ENCODE measurements at regions not wholly inside any gene's neighbourhood (a gene's known extent, or its start where the extent isn't known, plus 50 kb on each side); places are given as distances from the start of the nearest gene placed in this dataset.

DNA sequence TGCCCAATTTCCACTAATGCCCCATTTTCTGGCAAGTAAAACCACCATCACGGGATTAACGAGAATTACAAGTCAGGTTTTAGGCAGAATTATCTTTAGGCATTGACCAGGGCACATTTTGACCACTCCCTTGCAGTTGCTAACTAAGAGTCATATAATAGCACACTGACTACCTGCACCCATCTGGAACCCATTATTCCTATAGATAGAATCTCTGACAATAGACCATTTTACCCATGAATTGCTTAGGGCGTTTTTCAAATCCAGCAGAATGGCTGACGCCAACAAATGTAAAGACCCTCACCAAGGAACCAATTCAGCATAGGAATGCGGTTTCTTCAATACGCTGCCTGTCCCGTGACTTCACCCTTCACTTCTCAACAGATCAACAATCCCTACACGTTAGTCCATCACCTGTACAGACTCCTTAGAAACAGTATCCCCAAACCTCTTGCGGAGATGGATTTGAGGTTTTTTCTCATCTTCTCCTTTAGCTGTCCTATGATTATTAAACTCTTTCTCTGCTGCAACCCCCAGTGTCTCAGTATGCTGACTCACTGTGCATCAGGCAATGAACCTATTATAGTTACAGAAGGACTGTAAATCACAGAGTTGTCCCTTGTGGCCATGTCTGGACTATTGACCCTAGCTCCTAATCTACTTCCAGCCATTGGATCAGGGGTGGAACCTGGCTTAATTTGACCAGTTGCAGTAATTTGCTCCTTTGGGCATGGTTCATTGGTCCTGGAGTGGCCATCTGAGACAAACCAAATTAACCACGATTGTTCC, 177.3 kb upstream of the PLXNC1 start:
- ATAC-seq (no peak), FAIRE-seq (no peak), DNase-seq (no peak)
- Histone ChIP-seq H3K9me3 (no peaks in the 10 kb centered on the region), H3K4me1 (no peaks in the 10 kb centered on the region), H3K27ac (no peak overlapping the region), H3K27me3 (no peaks in the 10 kb centered on the region), H3K4me3 (no peak overlapping the region), H3K36me3 (no peaks in the 10 kb centered on the region)
- WGBS, 2 donors = 80 to 81% methylated on average over 10 of the region's 10 CpGs
- TF ChIP-seq, protein P1, sequence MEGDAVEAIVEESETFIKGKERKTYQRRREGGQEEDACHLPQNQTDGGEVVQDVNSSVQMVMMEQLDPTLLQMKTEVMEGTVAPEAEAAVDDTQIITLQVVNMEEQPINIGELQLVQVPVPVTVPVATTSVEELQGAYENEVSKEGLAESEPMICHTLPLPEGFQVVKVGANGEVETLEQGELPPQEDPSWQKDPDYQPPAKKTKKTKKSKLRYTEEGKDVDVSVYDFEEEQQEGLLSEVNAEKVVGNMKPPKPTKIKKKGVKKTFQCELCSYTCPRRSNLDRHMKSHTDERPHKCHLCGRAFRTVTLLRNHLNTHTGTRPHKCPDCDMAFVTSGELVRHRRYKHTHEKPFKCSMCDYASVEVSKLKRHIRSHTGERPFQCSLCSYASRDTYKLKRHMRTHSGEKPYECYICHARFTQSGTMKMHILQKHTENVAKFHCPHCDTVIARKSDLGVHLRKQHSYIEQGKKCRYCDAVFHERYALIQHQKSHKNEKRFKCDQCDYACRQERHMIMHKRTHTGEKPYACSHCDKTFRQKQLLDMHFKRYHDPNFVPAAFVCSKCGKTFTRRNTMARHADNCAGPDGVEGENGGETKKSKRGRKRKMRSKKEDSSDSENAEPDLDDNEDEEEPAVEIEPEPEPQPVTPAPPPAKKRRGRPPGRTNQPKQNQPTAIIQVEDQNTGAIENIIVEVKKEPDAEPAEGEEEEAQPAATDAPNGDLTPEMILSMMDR (IDR thresholded peaks at IDR 0.05) = no peak
- intact Hi-C loops (cut with DNase I) = no loop called here

DNA sequence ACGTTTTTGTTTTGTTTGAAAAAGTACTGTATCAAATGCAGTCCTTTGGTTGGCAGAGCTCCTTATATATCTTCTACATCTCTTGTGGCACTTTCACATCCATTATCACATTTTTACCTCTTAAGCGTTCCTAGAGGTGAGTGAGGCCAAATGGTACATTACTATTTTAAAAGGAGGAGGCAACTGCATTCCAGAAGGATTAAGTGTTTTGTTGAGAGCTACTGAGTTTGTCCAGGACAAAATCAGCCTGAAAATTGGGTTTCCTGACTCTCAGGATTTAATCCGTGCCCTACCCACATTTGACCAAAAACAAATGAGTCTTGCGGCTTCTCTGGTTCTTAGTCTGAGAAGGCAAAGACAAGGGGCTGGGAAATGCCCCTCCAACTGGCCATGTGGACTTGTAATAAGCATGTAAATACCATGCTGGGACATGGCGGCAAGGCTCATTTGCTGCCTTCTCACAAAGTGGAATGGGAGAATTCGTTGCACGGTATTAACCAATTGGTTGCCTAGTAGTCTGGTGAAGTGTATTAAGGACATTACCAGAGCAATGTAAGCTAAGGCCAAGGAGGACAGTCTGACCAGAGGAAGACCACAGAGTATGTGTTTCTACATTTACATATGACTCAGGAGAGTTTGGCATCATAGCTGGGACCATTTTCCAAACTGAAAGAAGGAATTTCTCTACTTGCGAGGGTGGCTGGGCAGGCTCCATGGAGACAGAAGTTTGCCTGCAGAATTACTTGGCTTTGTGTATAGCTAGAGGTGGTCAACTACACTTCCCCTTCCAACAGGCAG, 175.8 kb upstream of the PLXNC1 start:
- H3K36me3 ChIP-seq = no peaks in the 10 kb centered on the region
- no peak overlapping the region for H3K4me3 ChIP-seq
- H3K27me3 ChIP-seq = no peaks in the 10 kb centered on the region
- ATAC-seq = peak in 1 of 4 donors; percentile 27
- TF ChIP-seq, protein P1 (IDR thresholded peaks at IDR 0.05) = no peak
- H3K4me1 ChIP-seq = no peaks in the 10 kb centered on the region
- no peak for DNase-seq
- 75 to 81% methylated on average over 8 of the region's 8 CpGs for WGBS, 2 donors
- no peak overlapping the region for H3K27ac ChIP-seq
- no peaks in the 10 kb centered on the region for H3K9me3 ChIP-seq
- intact Hi-C loops (cut with DNase I) = no loop called here
- no peak for FAIRE-seq

DNA sequence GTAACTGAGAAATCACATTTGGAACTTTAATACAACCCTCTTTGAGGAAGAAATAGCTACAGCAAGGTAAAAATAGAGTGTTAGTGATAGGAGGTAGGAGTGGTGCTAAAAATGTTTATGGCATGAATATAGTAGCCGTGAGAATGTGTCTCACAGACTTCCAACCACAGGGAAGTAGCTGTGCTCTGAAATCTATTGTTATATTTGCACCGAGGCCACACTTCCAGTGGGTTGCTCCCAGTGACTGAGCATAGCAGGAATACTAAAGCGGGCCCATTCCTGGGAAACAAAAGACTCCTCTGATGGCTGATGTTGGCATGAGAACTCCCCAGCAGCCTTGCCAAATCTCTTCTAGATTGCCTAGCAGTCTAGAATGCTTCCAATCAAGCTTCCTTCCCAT, 174.1 kb upstream of the PLXNC1 start:
- H3K27ac ChIP-seq = no peak overlapping the region
- no peak for FAIRE-seq
- intact Hi-C loops (cut with DNase I) = no loop called here
- ATAC-seq = no peak
- H3K9me3 ChIP-seq = no peaks in the 10 kb centered on the region
- H3K36me3 ChIP-seq = no peaks in the 10 kb centered on the region
- no peaks in the 10 kb centered on the region for H3K4me1 ChIP-seq
- H3K4me3 ChIP-seq = no peak overlapping the region
- no peaks in the 10 kb centered on the region for H3K27me3 ChIP-seq
- WGBS, 2 donors = 78 to 86% methylated on average over 3 of the region's 3 CpGs
- TF ChIP-seq, protein P1 (IDR thresholded peaks at IDR 0.05) = no peak
- no peak for DNase-seq

DNA sequence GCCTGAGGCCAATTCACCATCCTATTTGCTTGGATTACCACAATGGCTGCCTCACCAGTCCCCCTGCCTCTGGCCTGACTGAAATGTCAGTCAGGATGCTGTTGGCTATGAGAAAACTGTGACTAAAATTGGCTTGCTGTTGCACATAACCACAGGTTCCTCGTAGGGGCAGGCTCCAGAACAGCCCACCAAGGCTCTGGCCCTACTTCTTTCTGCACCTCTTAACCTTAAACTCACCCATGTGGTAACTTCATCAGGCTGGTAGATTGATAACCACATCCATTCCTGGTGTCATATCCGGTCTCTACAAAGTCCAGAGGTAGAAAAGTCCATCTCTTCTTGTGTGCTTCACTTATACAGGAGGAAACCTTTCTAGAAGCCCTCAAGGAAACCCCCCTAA, 172.4 kb upstream of the PLXNC1 start:
- DNase-seq = no peak
- no peak overlapping the region for H3K27ac ChIP-seq
- H3K9me3 ChIP-seq = no peaks in the 10 kb centered on the region
- WGBS, 2 donors = 62 to 74% methylated on average over 2 of the region's 2 CpGs
- H3K36me3 ChIP-seq = no peaks in the 10 kb centered on the region
- H3K27me3 ChIP-seq = no peaks in the 10 kb centered on the region
- TF ChIP-seq, protein P1 (IDR thresholded peaks at IDR 0.05) = no peak
- ATAC-seq = no peak
- no peak overlapping the region for H3K4me3 ChIP-seq
- no peaks in the 10 kb centered on the region for H3K4me1 ChIP-seq
- intact Hi-C loops (cut with DNase I) = loop anchor here in 1 of 3 donors (5.0 kb wide), 1 partner anchor 474 kb away; no protein-coding TSS in a partner anchor
- FAIRE-seq = no peak

Data from pancreas (tissue), 10 donors.